ENCODE measurements at regions not wholly inside any gene's neighbourhood (a gene's known extent, or its start where the extent isn't known, plus 50 kb on each side); places are given as distances from the start of the nearest gene placed in this dataset.

DNA sequence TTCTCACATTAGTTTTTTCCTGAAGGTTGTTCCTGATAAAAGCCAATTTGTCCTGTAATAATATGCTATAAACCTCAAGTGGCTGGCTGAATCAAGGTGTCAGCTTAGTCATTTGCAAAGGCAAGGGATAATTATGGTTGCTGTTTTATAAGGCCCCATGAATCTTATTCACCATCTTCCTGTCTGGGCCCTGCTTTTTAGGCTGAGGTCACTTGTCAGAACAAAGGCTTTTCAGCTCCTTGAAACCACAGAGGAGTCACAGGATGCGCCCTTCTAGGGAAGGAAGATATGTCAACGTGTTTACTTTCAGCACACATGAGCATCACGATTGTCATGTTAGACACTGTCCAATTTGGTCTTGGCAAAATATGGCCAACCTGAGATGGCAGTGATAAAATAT is 64.8 kb upstream of the NAA20 start:
- no peak overlapping the region for H3K4me3 ChIP-seq (ENCODE audit: low read depth, low read length)
- DNase-seq (ENCODE audit: low read depth) = no peak
- TF ChIP-seq, protein P1, sequence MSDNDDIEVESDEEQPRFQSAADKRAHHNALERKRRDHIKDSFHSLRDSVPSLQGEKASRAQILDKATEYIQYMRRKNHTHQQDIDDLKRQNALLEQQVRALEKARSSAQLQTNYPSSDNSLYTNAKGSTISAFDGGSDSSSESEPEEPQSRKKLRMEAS (IDR thresholded peaks at IDR 0.05; ENCODE audit: low read depth, low read length) = no peak
- no peak for TF ChIP-seq CTCF (IDR thresholded peaks at IDR 0.05; ENCODE audit: low read depth, low read length)
- TF ChIP-seq MYC (IDR thresholded peaks at IDR 0.05; ENCODE audit: low read depth, low read length) = no peak
- no peak for TF ChIP-seq POLR2A (IDR thresholded peaks at IDR 0.05; ENCODE audit: extremely low read depth, insufficient read length)

- no peak overlapping the region for H3K4me3 ChIP-seq (ENCODE audit: low read depth, low read length)
- no peak for TF ChIP-seq CTCF (IDR thresholded peaks at IDR 0.05; ENCODE audit: low read depth, low read length)
- TF ChIP-seq, protein P1 (IDR thresholded peaks at IDR 0.05; ENCODE audit: low read depth, low read length) = no peak
- no peak for TF ChIP-seq MYC (IDR thresholded peaks at IDR 0.05; ENCODE audit: low read depth, low read length)
- no peak for TF ChIP-seq POLR2A (IDR thresholded peaks at IDR 0.05; ENCODE audit: extremely low read depth, insufficient read length)
Observed at GRCh38 chr20:19953606-19954005, 63.6 kb upstream of the NAA20 start.

GRCh38 chr20:19956976-19957375 is 60.2 kb upstream of the NAA20 start:
- TF ChIP-seq POLR2A (IDR thresholded peaks at IDR 0.05; ENCODE audit: extremely low read depth, insufficient read length) (no peak), MYC (IDR thresholded peaks at IDR 0.05; ENCODE audit: low read depth, low read length) (no peak), CTCF (IDR thresholded peaks at IDR 0.05; ENCODE audit: low read depth, low read length) (no peak)
- TF ChIP-seq, protein P1 (IDR thresholded peaks at IDR 0.05; ENCODE audit: low read depth, low read length) = no peak
- no peak for DNase-seq (ENCODE audit: low read depth)
- H3K4me3 ChIP-seq (ENCODE audit: low read depth, low read length) = no peak overlapping the region

More at GRCh38 chr20:19953606-19954005, 63.6 kb upstream of the NAA20 start:
- DNase-seq (ENCODE audit: low read depth) = no peak

GRCh38 chr20:19958219-19958618 is 58.9 kb upstream of the NAA20 start:
- no peak overlapping the region for H3K4me3 ChIP-seq (ENCODE audit: low read depth, low read length)
- TF ChIP-seq, protein P1 (IDR thresholded peaks at IDR 0.05; ENCODE audit: low read depth, low read length) = no peak
- TF ChIP-seq CTCF (IDR thresholded peaks at IDR 0.05; ENCODE audit: low read depth, low read length) = no peak
- no peak for TF ChIP-seq MYC (IDR thresholded peaks at IDR 0.05; ENCODE audit: low read depth, low read length)
- TF ChIP-seq POLR2A (IDR thresholded peaks at IDR 0.05; ENCODE audit: extremely low read depth, insufficient read length) = no peak
- DNase-seq (ENCODE audit: low read depth) = no peak

GRCh38 chr20:19958928-19959327 is 58.2 kb upstream of the NAA20 start:
- TF ChIP-seq, protein P1 (IDR thresholded peaks at IDR 0.05; ENCODE audit: low read depth, low read length) = no peak
- no peak for TF ChIP-seq POLR2A (IDR thresholded peaks at IDR 0.05; ENCODE audit: extremely low read depth, insufficient read length)
- no peak for TF ChIP-seq CTCF (IDR thresholded peaks at IDR 0.05; ENCODE audit: low read depth, low read length)
- TF ChIP-seq MYC (IDR thresholded peaks at IDR 0.05; ENCODE audit: low read depth, low read length) = no peak
- H3K4me3 ChIP-seq (ENCODE audit: low read depth, low read length) = no peak overlapping the region
- no peak for DNase-seq (ENCODE audit: low read depth)

DNA sequence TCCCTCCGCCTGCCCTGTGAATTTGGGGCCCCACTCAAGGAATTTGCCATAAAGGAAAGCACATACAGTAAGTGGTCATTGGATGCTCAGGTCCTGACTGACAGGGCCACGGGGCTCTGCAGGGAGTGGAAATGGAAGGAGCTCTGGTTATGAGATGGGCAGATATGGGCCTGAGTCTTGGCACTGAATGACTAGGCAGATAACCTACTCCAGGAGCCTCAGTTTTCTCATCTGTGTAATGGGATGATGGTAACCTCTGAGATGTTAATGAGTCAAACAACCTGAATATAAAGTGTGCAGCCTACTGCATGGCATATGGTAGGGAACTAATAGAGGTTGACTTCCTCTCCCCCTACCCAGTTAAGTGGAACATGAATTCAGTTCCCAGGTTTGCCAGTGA is 56.4 kb upstream of the NAA20 start:
- TF ChIP-seq CTCF (IDR thresholded peaks at IDR 0.05; ENCODE audit: low read depth, low read length) (no peak), POLR2A (IDR thresholded peaks at IDR 0.05; ENCODE audit: extremely low read depth, insufficient read length) (no peak)
- TF ChIP-seq, protein P1 (IDR thresholded peaks at IDR 0.05; ENCODE audit: low read depth, low read length) = no peak
- no peak for DNase-seq (ENCODE audit: low read depth)
- no peak overlapping the region for H3K4me3 ChIP-seq (ENCODE audit: low read depth, low read length)
